ENCODE measurements at regions not wholly inside any gene's neighbourhood (a gene's known extent, or its start where the extent isn't known, plus 50 kb on each side); places are given as distances from the start of the nearest gene placed in this dataset.

DNA sequence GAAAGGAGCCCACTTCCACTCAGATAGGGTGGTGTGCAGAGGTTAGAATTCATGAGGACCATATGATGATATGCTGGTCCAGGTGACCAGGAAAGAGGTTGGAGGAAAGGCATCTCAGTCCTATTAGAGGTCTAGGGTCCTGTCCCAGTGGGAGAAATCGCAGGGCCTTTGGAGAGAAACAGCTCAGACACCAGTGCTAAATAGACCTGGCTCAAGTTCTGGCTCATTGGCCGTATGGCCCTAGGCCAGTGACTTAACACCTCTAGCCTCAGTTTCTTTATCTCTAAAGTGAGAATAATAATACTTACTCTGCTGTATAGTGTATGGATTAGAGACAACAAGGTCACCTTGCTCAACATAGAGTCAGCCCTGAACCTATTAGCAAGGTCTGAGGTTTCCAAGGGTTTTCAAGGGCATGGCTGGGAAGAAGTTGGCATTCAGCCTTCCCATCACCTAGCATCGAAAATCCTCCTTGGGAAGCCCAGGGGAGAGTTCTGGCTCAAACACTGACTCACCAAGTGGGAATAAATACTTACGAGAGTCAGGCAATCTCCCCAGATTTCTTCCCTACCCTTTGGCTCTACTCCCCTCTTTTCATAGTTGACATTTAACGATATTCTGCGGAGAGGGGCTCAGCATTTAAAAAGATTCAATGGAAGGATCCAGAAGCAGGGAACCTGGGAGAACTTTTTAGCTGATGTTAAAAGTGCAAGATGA lies 473.1 kb upstream of the PODXL start:
- no peak for DNase-seq (ENCODE audit: extremely low spot score)
- TF ChIP-seq HDGF (IDR thresholded peaks at IDR 0.05; ENCODE audit: borderline replicate concordance) (no peak), L3MBTL2 (conservative IDR thresholded peaks at IDR 0.05) (no peak), SP1 (IDR thresholded peaks at IDR 0.05) (no peak), NFRKB (IDR thresholded peaks at IDR 0.05) (no peak), FOXM1 (IDR thresholded peaks at IDR 0.05; ENCODE audit: borderline replicate concordance) (no peak), SUZ12 (IDR thresholded peaks at IDR 0.05) (no peak)
- CTCF ChIA-PET, result no interaction called here
- POLR2A ChIA-PET, result no interaction called here

DNA sequence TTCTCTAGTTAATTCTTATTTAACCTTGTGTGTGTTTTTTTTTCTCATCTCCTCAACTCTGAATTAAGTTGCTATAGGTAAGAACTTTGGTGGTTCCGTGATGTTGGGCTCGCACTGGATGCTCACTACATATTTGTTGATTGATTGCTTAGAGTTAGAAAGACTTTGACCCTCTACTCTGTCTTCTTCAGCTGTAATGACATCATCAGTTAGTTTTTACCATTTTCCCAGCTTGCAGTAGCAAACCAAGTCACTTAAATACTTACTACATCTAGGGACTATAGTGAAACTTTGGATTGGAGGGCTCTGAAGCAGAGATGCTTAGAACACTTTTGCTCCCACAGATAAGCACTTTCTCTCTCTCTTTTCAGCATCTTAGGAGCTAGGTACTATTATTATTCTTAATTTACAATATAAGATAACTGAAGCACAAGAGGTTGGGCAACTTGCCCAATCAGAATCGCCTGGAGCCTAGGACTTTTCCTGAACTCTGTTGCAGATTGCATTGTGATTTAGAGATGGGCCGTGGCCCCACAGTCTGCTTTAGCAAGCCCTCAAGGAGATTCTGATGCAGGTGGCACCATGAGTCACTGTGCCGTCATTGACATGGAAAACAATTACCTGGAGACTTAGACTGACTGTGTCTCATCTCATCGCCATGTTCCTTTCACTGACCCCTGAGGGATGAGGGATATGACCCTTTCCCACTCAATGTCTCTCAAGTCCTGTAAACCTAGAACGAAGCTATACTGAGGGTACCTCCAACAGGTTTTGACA lies 471.9 kb upstream of the PODXL start:
- TF ChIP-seq, protein P1, sequence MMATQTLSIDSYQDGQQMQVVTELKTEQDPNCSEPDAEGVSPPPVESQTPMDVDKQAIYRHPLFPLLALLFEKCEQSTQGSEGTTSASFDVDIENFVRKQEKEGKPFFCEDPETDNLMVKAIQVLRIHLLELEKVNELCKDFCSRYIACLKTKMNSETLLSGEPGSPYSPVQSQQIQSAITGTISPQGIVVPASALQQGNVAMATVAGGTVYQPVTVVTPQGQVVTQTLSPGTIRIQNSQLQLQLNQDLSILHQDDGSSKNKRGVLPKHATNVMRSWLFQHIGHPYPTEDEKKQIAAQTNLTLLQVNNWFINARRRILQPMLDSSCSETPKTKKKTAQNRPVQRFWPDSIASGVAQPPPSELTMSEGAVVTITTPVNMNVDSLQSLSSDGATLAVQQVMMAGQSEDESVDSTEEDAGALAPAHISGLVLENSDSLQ (IDR thresholded peaks at IDR 0.05), result no peak
- TF ChIP-seq CTBP1 (IDR thresholded peaks at IDR 0.05; ENCODE audit: borderline replicate concordance) (no peak), LEF1 (IDR thresholded peaks at IDR 0.05; ENCODE audit: borderline replicate concordance) (no peak), TARDBP (IDR thresholded peaks at IDR 0.05) (no peak), FOXK2 (IDR thresholded peaks at IDR 0.05) (no peak), NFRKB (IDR thresholded peaks at IDR 0.05) (no peak), ARNT (IDR thresholded peaks at IDR 0.05) (no peak), HDGF (IDR thresholded peaks at IDR 0.05; ENCODE audit: borderline replicate concordance) (no peak)
- POLR2A ChIA-PET, result no interaction called here
- DNase-seq (ENCODE audit: extremely low spot score), result no peak
- CTCF ChIA-PET, result no interaction called here

DNA sequence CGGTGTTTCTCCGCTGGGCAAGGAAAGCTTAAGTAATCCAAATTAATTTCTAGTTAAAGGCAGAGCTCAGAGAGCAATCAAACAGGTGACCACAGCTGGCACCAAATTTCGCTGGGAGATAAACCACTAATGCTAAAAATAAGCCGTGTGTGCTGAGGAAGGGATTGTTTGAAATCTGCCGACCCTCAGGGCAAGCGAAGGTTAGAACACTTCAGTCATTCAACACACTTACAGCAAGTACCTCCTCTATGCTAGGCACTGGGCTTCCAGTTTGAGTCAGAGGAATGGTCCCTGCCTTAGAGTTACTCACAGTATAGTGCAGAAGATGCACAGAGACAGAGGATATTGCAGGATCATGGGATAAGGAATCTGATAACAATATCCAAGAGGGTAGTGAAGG lies 467.9 kb upstream of the PODXL start:
- ChIA-PET CTCF (interaction anchor here (0.9 kb wide), 1 partner anchor 15 kb away, joined by 7 read pairs; no protein-coding TSS in a partner anchor), POLR2A (no interaction called here)
- DNase-seq (ENCODE audit: extremely low spot score), result no peak
- no peak for TF ChIP-seq FOXK2 (IDR thresholded peaks at IDR 0.05)
- TF ChIP-seq FOXA1 (IDR thresholded peaks at IDR 0.05), result no peak
- no peak for TF ChIP-seq CTBP1 (IDR thresholded peaks at IDR 0.05; ENCODE audit: borderline replicate concordance)
- TF ChIP-seq HDGF (IDR thresholded peaks at IDR 0.05; ENCODE audit: borderline replicate concordance), result no peak
- TF ChIP-seq FOXM1 (IDR thresholded peaks at IDR 0.05; ENCODE audit: borderline replicate concordance), result no peak
- TF ChIP-seq SUZ12 (IDR thresholded peaks at IDR 0.05), result no peak
- TF ChIP-seq TARDBP (IDR thresholded peaks at IDR 0.05), result no peak
- TF ChIP-seq ARNT (IDR thresholded peaks at IDR 0.05), result no peak
- no peak for TF ChIP-seq ZNF384 (IDR thresholded peaks at IDR 0.05)

DNA sequence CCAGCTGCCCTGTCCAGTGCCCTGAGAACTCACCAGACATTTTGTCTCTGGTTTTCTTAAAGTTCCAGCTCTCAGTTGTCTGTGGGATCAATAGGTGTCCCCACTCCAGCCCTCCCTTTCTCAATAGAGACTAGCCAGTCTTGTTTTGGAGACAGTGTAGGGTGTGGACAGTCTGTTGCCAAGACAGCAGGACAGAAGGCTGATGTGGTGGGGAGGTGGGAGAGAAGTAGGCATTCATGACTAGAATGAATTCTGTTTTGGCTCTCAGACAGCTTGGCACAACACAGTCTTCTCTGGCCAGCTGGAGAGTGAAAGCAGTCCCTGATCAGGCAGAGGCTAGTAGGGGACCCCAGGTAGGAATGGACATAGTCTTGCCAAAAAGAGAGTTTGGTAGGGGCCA lies 467.0 kb upstream of the PODXL start:
- TF ChIP-seq LEF1 (IDR thresholded peaks at IDR 0.05; ENCODE audit: borderline replicate concordance), result no peak
- no peak for TF ChIP-seq ARNT (IDR thresholded peaks at IDR 0.05)
- TF ChIP-seq SP1 (IDR thresholded peaks at IDR 0.05), result no peak
- TF ChIP-seq ELF4 (IDR thresholded peaks at IDR 0.05), result no peak
- TF ChIP-seq SUZ12 (IDR thresholded peaks at IDR 0.05), result no peak
- no peak for TF ChIP-seq BHLHE40 (IDR thresholded peaks at IDR 0.05; ENCODE audit: borderline replicate concordance)
- no peak for TF ChIP-seq HDGF (IDR thresholded peaks at IDR 0.05; ENCODE audit: borderline replicate concordance)
- TF ChIP-seq L3MBTL2 (conservative IDR thresholded peaks at IDR 0.05), result no peak
- TF ChIP-seq, protein P1 (IDR thresholded peaks at IDR 0.05), result no peak
- TF ChIP-seq NFRKB (IDR thresholded peaks at IDR 0.05), result no peak
- no peak for TF ChIP-seq FOXM1 (IDR thresholded peaks at IDR 0.05; ENCODE audit: borderline replicate concordance)
- no peak for TF ChIP-seq FOXA1 (IDR thresholded peaks at IDR 0.05)
- no peak for TF ChIP-seq FOXK2 (IDR thresholded peaks at IDR 0.05)
- ChIA-PET POLR2A (no interaction called here), CTCF (no interaction called here)
- no peak for DNase-seq (ENCODE audit: extremely low spot score)

DNA sequence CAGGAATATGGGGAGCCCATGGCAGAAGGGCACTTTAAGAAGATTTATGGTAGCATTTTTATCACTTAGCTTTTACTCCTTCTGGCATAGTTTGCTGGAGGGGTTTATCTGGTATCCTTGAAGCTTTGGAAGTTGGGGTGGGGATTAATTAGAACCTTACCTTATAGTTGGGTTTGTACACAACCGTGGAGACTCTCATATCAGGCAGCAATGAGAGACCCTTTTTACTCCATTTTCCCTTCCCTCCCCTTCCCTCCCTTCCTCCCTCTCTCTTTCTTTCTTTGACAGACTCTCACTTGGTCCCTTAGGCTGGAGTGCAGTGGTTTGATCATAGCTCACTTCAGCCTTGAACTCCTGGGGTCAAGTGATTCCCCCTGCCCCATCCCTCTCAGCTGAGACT lies 465.8 kb upstream of the PODXL start:
- TF ChIP-seq, protein P1 (IDR thresholded peaks at IDR 0.05), result no peak
- TF ChIP-seq TARDBP (IDR thresholded peaks at IDR 0.05), result no peak
- TF ChIP-seq SUZ12 (IDR thresholded peaks at IDR 0.05), result no peak
- no peak for TF ChIP-seq FOXK2 (IDR thresholded peaks at IDR 0.05)
- no peak for TF ChIP-seq CTBP1 (IDR thresholded peaks at IDR 0.05; ENCODE audit: borderline replicate concordance)
- TF ChIP-seq ELF4 (IDR thresholded peaks at IDR 0.05), result no peak
- no peak for TF ChIP-seq FOXM1 (IDR thresholded peaks at IDR 0.05; ENCODE audit: borderline replicate concordance)
- TF ChIP-seq L3MBTL2 (conservative IDR thresholded peaks at IDR 0.05), result no peak
- TF ChIP-seq BHLHE40 (IDR thresholded peaks at IDR 0.05; ENCODE audit: borderline replicate concordance), result no peak
- no peak for TF ChIP-seq FOXA1 (IDR thresholded peaks at IDR 0.05)
- TF ChIP-seq NFRKB (IDR thresholded peaks at IDR 0.05), result no peak
- no peak for TF ChIP-seq SP1 (IDR thresholded peaks at IDR 0.05)
- no peak for TF ChIP-seq LEF1 (IDR thresholded peaks at IDR 0.05; ENCODE audit: borderline replicate concordance)
- TF ChIP-seq ZNF384 (IDR thresholded peaks at IDR 0.05), result no peak
- TF ChIP-seq ARNT (IDR thresholded peaks at IDR 0.05), result no peak
- TF ChIP-seq HDGF (IDR thresholded peaks at IDR 0.05; ENCODE audit: borderline replicate concordance), result no peak
- no peak for DNase-seq (ENCODE audit: extremely low spot score)
- POLR2A ChIA-PET, result no interaction called here
- CTCF ChIA-PET, result no interaction called here

DNA sequence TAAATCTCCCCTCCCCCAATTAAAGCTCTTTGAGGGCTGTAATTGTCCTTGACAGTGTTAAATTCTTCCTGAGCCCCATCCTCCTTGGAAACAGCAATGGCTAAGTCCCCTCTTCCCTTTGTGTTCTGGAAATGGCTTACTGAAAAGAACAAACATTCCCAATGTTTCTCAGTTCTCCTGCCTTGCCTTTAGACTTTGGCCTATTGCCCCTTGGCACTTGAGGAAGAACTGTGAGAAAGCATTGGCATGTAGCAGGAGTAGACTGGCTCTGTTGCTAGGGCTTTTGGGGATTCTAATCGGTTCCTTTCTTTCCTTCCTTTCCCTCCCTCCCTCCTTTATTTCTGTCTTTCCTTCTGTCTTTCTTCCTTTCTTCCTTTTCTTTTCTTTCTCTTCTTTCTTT lies 463.3 kb upstream of the PODXL start:
- TF ChIP-seq FOXM1 (IDR thresholded peaks at IDR 0.05; ENCODE audit: borderline replicate concordance), result no peak
- no peak for TF ChIP-seq FOXA1 (IDR thresholded peaks at IDR 0.05)
- no peak for TF ChIP-seq SUZ12 (IDR thresholded peaks at IDR 0.05)
- no peak for TF ChIP-seq LEF1 (IDR thresholded peaks at IDR 0.05; ENCODE audit: borderline replicate concordance)
- TF ChIP-seq HDGF (IDR thresholded peaks at IDR 0.05; ENCODE audit: borderline replicate concordance), result no peak
- TF ChIP-seq BHLHE40 (IDR thresholded peaks at IDR 0.05; ENCODE audit: borderline replicate concordance), result no peak
- TF ChIP-seq, protein P1 (IDR thresholded peaks at IDR 0.05), result no peak
- TF ChIP-seq SP1 (IDR thresholded peaks at IDR 0.05), result no peak
- no peak for TF ChIP-seq FOXK2 (IDR thresholded peaks at IDR 0.05)
- TF ChIP-seq L3MBTL2 (conservative IDR thresholded peaks at IDR 0.05), result no peak
- TF ChIP-seq TARDBP (IDR thresholded peaks at IDR 0.05), result no peak
- ChIA-PET CTCF (no interaction called here), POLR2A (no interaction called here)
- DNase-seq (ENCODE audit: extremely low spot score), result no peak
